Epithelial cell of esophagus (primary cell): ENCODE measurements at regions not wholly inside any gene's neighbourhood (a gene's known extent, or its start where the extent isn't known, plus 50 kb on each side); places are given as distances from the start of the nearest gene placed in this dataset.

ENCODE experiments used
- DNase-seq: peaks from one replicate; pipeline ENCODE4 v3.0.0; 2010; ENCODE audit warnings: low read depth
- H3K4me3 ChIP-seq: 2 replicates; pipeline ENCODE4 v1.5.1; 2011; ENCODE audit warnings: mild to moderate bottlenecking, low read length, control low read depth
- CTCF ChIP-seq: IDR thresholded peaks from 2 replicates; pipeline ENCODE4 v1.5.1; 2011; ENCODE audit warnings: low read depth, mild to moderate bottlenecking, low read length, control low read depth, inconsistent platforms; ENCODE audit not compliant: insufficient read depth; ENCODE audit errors: missing control alignments

DNA sequence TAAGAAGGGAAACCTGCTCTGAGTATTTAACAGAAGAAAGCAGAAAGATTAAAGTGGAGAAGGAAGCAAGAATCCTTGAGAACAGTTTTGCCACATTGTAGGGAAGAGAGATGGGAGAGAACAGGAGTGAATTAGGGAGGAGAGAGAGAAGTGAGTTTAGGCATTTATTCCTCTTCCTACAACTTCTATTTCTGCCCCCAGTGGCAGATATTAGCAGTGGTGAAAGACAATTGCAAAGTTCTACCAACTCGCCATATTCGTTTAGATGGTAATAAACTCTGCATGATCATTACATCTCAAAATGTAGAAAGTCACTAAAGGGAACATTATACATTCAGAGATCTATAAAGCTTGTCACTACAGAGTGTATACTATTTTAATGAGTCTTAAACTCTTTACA is 440.1 kb upstream of the TRPC7 start:
- DNase-seq, result no peak
- TF ChIP-seq CTCF, result peak; percentile 30
- no peak overlapping the region for H3K4me3 ChIP-seq

- H3K4me3 ChIP-seq, result no peak overlapping the region
- DNase-seq, result peak; percentile 57
- peak; percentile 44 for TF ChIP-seq CTCF
These were observed 437.0 kb upstream of the TRPC7 start for GRCh38 chr5:136802383-136802782.

GRCh38 chr5:136799806-136800372 is 434.5 kb upstream of the TRPC7 start:
- peak; percentile 18 for TF ChIP-seq CTCF
- peak; percentile 27 for DNase-seq
- H3K4me3 ChIP-seq, result no peak overlapping the region

- DNase-seq, result no peak
- TF ChIP-seq CTCF, result no peak
- H3K4me3 ChIP-seq, result no peak overlapping the region
These were observed 428.0 kb upstream of the TRPC7 start for GRCh38 chr5:136793300-136793699.

DNA sequence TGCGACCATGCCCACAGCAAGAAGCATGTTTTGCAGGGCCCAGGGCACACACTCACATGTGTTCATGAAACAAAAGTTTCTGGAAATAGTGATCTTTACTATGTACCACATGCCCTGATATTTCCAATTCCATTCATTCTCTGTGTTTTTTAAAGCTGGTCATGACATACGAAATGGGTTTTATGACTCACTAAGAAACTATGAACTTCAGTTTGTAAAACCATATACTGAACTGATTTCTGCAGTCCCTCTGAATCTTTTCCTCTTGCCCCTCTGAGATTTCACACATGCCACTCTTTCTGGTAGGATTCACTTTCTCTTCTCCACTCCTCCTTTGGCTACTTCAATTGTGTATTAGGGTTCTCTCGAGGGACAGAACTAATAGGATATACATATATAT is 416.1 kb upstream of the TRPC7 start:
- TF ChIP-seq CTCF, result no peak
- DNase-seq, result no peak

DNA sequence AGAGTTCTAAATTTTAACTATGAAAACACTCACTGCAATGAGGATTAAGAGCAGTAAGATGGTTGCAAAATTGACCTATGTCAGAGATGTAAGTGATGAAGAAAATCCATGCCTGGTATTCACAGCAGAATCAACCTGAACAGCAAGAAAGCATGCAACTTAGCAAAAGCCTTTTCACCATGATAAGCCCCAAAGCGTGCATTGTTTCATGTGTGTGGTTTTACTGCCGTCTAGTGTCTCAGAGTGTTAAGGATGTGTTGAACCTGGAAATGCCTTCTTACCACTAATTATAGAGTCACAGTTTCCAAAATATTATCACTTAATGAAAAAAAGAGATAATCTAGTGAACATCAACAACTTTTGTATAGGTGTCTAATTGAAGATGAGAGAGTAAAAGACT is 415.2 kb upstream of the TRPC7 start:
- DNase-seq, result no peak
- TF ChIP-seq CTCF, result peak; percentile 42
- no peak overlapping the region for H3K4me3 ChIP-seq

More for the DNA sequence above, 416.1 kb upstream of the TRPC7 start:
- no peak overlapping the region for H3K4me3 ChIP-seq
